GM12878 (cell line): ENCODE measurements at regions not wholly inside any gene's neighbourhood (a gene's known extent, or its start where the extent isn't known, plus 50 kb on each side); places are given as distances from the start of the nearest gene placed in this dataset.

Source experiments
- CEBPB ChIP-seq, 2 experiments: fragments of 150-350 bp in 1 of 2; IDR thresholded peaks; 2 replicates each; pipeline ENCODE4 v1.6.1; 2012 to 2014; ENCODE audit warnings: low read depth in 2 of 2, low read length in 2 of 2, borderline replicate concordance in 1 of 2, inconsistent platforms in 1 of 2
- HDAC2 ChIP-seq: fragments of 200-600 bp; sonication (generic); IDR thresholded peaks from 2 replicates; pipeline ENCODE4 v1.6.1; 2017
- HSF1 ChIP-seq: fragments of 150-350 bp; IDR thresholded peaks from 2 replicates; pipeline ENCODE4 v1.6.1; 2014; ENCODE audit warnings: mild to moderate bottlenecking, low read depth, low read length
- TF ChIP-seq, protein P1 (sequence below): IDR thresholded peaks from 2 replicates; pipeline ENCODE4 v1.6.1; 2012; ENCODE audit warnings: low read length, inconsistent platforms

- TF ChIP-seq HDAC2 = no peak
- no peak for TF ChIP-seq CEBPB (IDR thresholded peaks at IDR 0.05; ENCODE audit: borderline replicate concordance in 1 of 2, low read depth in 2 of 2, low read length in 2 of 2)
- TF ChIP-seq HSF1 = no peak
- TF ChIP-seq, protein P1, sequence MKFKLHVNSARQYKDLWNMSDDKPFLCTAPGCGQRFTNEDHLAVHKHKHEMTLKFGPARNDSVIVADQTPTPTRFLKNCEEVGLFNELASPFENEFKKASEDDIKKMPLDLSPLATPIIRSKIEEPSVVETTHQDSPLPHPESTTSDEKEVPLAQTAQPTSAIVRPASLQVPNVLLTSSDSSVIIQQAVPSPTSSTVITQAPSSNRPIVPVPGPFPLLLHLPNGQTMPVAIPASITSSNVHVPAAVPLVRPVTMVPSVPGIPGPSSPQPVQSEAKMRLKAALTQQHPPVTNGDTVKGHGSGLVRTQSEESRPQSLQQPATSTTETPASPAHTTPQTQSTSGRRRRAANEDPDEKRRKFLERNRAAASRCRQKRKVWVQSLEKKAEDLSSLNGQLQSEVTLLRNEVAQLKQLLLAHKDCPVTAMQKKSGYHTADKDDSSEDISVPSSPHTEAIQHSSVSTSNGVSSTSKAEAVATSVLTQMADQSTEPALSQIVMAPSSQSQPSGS = no peak
Measured at GRCh38 chr4:189837471-189837870, 103.2 kb upstream of the FRG1 start.
